Omental fat pad (tissue), 3 donors: ENCODE measurements at regions not wholly inside any gene's neighbourhood (a gene's known extent, or its start where the extent isn't known, plus 50 kb on each side); places are given as distances from the start of the nearest gene placed in this dataset.
"Not testable (repeated sequence)": the region's sequence is repeated elsewhere in the genome, so short reads cannot be mapped to it uniquely, and the experiment has no call there.

Experiments used
- ATAC-seq: fragments of 150-250 bp; one replicate; pipeline ENCODE4 v1.9.1; 2016; ENCODE audit warnings: mild to moderate bottlenecking, moderate library complexity; ENCODE audit not compliant: low FRiP score
- DNase-seq: peaks from one replicate; pipeline ENCODE4 v3.0.0-alpha.2; 2019; ENCODE audit warnings: low spot score
- CTCF ChIP-seq, 3 donors: fragments of 450-650 bp; IDR thresholded peaks; one replicate each; pipeline ENCODE4 v1.5.1; 2016 to 2017; ENCODE audit warnings: antibody characterized with exemption in 3 of 3, mild to moderate bottlenecking in 3 of 3, moderate library complexity in 2 of 3

DNA sequence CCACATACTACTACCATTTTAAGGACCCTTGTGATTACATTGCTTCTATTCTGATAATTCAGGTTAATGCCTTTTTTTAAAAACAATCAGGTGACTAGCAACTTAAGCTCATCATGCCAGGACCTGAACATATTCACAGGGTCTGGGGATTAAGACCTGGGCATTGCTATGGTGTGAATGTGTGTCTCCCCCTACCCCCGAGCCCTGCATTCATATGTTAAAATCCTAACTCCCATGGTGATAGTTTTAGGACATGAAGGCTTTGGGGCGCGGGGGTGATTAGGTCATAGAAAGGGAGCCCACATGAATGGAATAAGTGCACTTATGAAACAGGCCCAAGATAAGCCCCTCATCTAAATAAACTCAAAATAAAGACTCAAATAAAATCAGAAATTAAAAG, 734.4 kb upstream of the PABPC4L start:
- ATAC-seq (no peak), DNase-seq (no peak)
- TF ChIP-seq CTCF (IDR thresholded peaks at IDR 0.05) = no peak

GRCh38 chr4:134935320-134935719, 733.7 kb upstream of the PABPC4L start:
- TF ChIP-seq CTCF (IDR thresholded peaks at IDR 0.05) = no peak
- ATAC-seq (no peak), DNase-seq (no peak)

- no peak for DNase-seq
- TF ChIP-seq CTCF (IDR thresholded peaks at IDR 0.05) = no peak
- ATAC-seq = no peak
These were observed 732.6 kb upstream of the PABPC4L start for GRCh38 chr4:134934036-134934808.

- ATAC-seq (no peak), DNase-seq (no peak)
- TF ChIP-seq CTCF (IDR thresholded peaks at IDR 0.05) = no peak
These were observed 713.8 kb upstream of the PABPC4L start for GRCh38 chr4:134915355-134915754.

- ATAC-seq, DNase-seq: not testable (repeated sequence)
These were observed 712.7 kb upstream of the PABPC4L start for GRCh38 chr4:134914250-134914649.

GRCh38 chr4:134911941-134912340, 710.4 kb upstream of the PABPC4L start:
- no peak for DNase-seq
- TF ChIP-seq CTCF (IDR thresholded peaks at IDR 0.05) = no peak
- no peak for ATAC-seq

- no peak for DNase-seq
- ATAC-seq = no peak
- TF ChIP-seq CTCF (IDR thresholded peaks at IDR 0.05) = no peak
These were observed 704.9 kb upstream of the PABPC4L start for GRCh38 chr4:134906404-134907023.
